ENCODE measurements at regions not wholly inside any gene's neighbourhood (a gene's known extent, or its start where the extent isn't known, plus 50 kb on each side); places are given as distances from the start of the nearest gene placed in this dataset.

- TF ChIP-seq CTCF (IDR thresholded peaks at IDR 0.05) (no peak), POLR2A (IDR thresholded peaks at IDR 0.05) (no peak)
Measured at GRCh38 chr6:23368557-23368956, 757.5 kb upstream of the NRSN1 start.

Data from right lobe of liver (tissue), 4 donors.